HG03060 (cell line): ENCODE measurements at regions not wholly inside any gene's neighbourhood (a gene's known extent, or its start where the extent isn't known, plus 50 kb on each side); places are given as distances from the start of the nearest gene placed in this dataset.
"Not testable (repeated sequence)": the region's sequence is repeated elsewhere in the genome, so short reads cannot be mapped to it uniquely, and the experiment has no call there.

ENCODE experiments used
- ATAC-seq: cut with Tn5 transposase; IDR thresholded peaks from one replicate; pipeline ENCODE4 v1.9.1; 2021; ENCODE audit warnings: low read depth, moderate number of reproducible peaks; ENCODE audit not compliant: unreplicated experiment

GRCh38 chr7:126179916-126180315 lies 1072.8 kb downstream of the GRM8 start:
- no peak for ATAC-seq

GRCh38 chr7:126178865-126179264 lies 1073.9 kb downstream of the GRM8 start:
- no peak for ATAC-seq

GRCh38 chr7:126177782-126178181 lies 1075.0 kb downstream of the GRM8 start:
- ATAC-seq: no peak

- no peak for ATAC-seq
Observed at GRCh38 chr7:126166645-126167044, 1086.1 kb downstream of the GRM8 start.

- no peak for ATAC-seq
Observed at GRCh38 chr7:126163647-126164046, 1089.1 kb downstream of the GRM8 start.

GRCh38 chr7:126157391-126157790 lies 1095.3 kb downstream of the GRM8 start:
- ATAC-seq: no peak

GRCh38 chr7:126150278-126150958 lies 1102.3 kb downstream of the GRM8 start:
- ATAC-seq: no peak

GRCh38 chr7:126140858-126141466 lies 1111.8 kb downstream of the GRM8 start:
- no peak for ATAC-seq

- ATAC-seq: no peak
Observed at GRCh38 chr7:126119981-126120380, 1132.8 kb downstream of the GRM8 start.

GRCh38 chr7:126103582-126103981 lies 1149.2 kb downstream of the GRM8 start:
- ATAC-seq: no peak

- no peak for ATAC-seq
Observed at GRCh38 chr7:126083014-126083413, 1153.4 kb upstream of the POT1 start.

- no peak for ATAC-seq
Observed at GRCh38 chr7:126079581-126079980, 1150.0 kb upstream of the POT1 start.

GRCh38 chr7:126079151-126079550 lies 1149.5 kb upstream of the POT1 start:
- no peak for ATAC-seq

GRCh38 chr7:126065766-126066165 lies 1136.1 kb upstream of the POT1 start:
- no peak for ATAC-seq

- no peak for ATAC-seq
Observed at GRCh38 chr7:126057979-126058378, 1128.4 kb upstream of the POT1 start.

- not testable (repeated sequence) for ATAC-seq
Observed at GRCh38 chr7:126056613-126057012, 1127.0 kb upstream of the POT1 start.

- ATAC-seq: no peak
Observed at GRCh38 chr7:126052229-126052628, 1122.6 kb upstream of the POT1 start.

GRCh38 chr7:126044662-126045061 lies 1115.0 kb upstream of the POT1 start:
- ATAC-seq: no peak

GRCh38 chr7:126041472-126041871 lies 1111.8 kb upstream of the POT1 start:
- ATAC-seq: no peak

GRCh38 chr7:126040114-126041045 lies 1110.8 kb upstream of the POT1 start:
- ATAC-seq: no peak

GRCh38 chr7:126026421-126027088 lies 1096.9 kb upstream of the POT1 start:
- no peak for ATAC-seq
